NCI-H1105 (cell line): ENCODE measurements at regions not wholly inside any gene's neighbourhood (a gene's known extent, or its start where the extent isn't known, plus 50 kb on each side); places are given as distances from the start of the nearest gene placed in this dataset.
"Not testable (repeated sequence)": the region's sequence is repeated elsewhere in the genome, so short reads cannot be mapped to it uniquely, and the experiment has no call there.

ENCODE experiments used
- DNase-seq: peaks from one replicate; lab custom pipeline; 2025; lab: John Stamatoyannopoulos, UW

DNA sequence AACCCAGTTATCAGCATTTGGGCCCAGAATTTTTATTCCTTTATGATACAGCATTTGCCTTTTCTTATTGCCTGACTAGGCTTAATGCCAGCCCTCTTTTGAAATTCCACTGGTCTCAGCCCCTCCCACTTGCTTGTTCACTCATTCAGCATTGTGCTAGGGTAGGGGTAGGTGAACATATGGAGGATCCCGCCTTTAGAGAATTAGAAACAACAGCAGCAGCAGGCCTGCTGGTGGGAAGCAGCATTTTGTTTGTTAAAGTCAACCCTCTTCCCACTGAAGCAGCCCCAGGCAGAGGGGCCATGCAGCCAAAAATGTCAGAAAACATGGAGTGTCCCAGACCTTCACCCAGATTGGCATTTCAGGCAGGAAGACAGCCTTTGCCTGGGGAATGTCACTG, 1355.2 kb downstream of the CDH8 start:
- DNase-seq: no peak

DNA sequence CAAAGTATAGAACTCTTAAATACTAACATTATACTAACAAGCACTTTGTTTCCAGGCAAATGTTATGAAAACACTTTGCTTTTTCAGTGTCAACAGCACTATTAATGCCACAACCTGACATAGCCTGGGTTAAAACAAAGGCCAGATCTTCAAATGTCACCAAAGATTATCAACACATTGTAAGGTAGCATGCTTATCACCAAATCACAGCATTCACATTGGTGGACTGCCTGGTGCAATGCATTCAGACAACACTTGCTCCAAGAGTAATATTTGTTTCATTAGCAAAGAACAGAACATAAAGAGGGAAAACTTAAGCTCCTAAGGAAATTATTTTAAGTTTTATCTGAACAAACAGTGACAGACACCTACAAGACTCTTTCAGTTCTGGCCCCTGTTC, 1361.2 kb downstream of the CDH8 start:
- DNase-seq: no peak

DNA sequence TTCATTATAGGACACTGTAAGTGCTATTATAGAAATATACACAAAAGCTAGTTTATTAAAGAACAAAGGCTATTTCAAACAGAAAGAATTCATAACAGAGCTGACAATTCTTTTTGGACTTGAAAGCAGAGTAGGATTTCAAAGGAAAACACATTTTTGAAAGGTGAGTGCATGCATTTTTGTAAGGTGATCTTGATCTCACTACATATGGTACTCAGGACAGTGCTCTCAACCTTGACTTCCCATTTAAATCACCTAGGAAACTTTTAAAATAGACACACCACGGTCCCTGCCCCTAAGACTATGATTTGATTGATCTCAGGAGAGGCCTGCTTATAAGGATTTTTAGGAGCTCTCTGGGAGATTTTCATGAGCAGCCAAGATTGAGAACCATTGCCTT, 1362.0 kb downstream of the CDH8 start:
- no peak for DNase-seq

GRCh38 chr16:60655514-60656153, 1380.6 kb downstream of the CDH8 start:
- no peak for DNase-seq

DNA sequence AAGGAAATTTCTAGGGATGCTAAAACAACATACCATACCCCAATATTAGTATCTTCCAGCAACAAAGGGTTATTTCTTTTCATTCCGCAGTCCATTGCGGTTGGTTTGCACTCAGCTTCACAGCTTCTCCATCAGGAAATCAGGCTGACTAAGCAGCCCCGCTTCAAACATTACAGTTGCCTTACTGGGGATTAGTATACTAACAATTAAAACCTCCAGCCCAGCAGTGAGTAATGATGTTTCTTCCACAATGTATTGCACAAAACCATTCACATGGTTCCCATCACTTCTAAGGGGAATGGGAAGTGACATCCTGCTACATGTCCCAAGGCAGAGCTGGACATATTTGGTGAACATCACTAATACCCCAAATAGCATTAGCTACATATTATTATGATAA, 1384.9 kb downstream of the CDH8 start:
- no peak for DNase-seq

GRCh38 chr16:60648290-60648689, 1387.9 kb downstream of the CDH8 start:
- DNase-seq: no peak

DNA sequence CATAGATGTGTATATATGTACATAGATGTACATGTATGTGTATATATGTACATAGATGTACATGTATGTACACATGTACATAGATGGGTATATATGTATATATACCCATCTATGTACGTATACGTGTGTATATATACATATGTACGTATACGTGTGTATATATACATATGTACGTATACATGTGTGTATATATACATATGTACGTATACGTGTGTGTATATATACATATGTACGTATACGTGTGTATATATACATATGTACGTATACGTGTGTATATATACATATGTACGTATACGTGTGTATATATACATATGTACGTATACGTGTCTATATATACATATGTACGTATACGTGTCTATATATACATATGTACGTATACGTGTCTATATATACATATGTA, 1388.8 kb downstream of the CDH8 start:
- DNase-seq: not testable (repeated sequence)

GRCh38 chr16:60646631-60647030, 1389.6 kb downstream of the CDH8 start:
- no peak for DNase-seq

- DNase-seq: no peak
Measured at GRCh38 chr16:60645541-60645940, 1390.7 kb downstream of the CDH8 start.

- DNase-seq: no peak
Measured at GRCh38 chr16:60642956-60643355, 1393.3 kb downstream of the CDH8 start.

DNA sequence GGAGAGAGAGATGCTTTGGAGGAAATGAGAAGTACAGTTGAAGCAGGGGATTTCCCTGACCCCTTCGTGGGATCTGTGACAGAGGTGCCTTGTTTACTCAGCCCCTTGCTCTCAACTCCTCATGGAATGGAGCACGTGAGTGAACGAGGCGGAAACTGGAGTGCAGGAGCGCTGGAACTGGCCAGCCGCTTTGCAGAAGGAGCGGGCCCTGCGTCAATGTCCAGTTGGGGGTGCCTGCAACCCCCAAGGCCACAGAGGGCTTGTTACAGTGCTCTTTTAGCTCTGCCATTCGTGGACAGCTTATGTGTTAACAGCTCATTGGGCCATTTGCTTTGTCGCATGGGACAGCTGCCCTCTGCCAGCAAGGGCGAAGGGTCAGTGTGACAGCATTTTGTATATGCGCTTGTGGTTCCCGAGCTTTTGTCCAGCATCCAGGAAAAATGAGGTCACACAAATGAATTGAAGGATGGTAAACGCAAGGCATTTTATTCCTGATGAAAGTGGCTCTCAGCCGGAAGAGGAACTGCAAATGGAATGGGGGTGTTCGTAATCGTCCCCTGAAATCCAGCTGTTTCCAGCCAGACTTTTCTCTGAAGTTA, 1395.1 kb downstream of the CDH8 start:
- DNase-seq: no peak

DNA sequence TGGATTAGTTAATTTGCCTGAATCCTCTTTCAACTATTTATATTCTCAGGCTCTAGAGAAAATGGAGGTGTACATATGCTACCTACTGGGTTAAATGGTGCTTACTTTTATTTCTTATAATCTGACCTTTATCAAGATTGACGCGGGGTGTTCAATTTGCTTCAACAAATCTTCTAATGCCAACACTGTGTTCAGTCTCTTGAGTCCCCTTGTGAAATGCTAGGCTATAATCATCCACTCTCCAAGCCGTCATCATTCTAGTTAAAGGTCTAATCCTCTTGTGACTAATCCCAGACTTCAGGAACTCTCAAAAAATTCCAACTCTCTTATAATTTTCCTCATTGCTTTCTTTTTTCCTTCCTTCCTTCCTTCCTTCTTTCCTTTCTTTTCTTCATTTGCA, 1396.2 kb downstream of the CDH8 start:
- DNase-seq: no peak

DNA sequence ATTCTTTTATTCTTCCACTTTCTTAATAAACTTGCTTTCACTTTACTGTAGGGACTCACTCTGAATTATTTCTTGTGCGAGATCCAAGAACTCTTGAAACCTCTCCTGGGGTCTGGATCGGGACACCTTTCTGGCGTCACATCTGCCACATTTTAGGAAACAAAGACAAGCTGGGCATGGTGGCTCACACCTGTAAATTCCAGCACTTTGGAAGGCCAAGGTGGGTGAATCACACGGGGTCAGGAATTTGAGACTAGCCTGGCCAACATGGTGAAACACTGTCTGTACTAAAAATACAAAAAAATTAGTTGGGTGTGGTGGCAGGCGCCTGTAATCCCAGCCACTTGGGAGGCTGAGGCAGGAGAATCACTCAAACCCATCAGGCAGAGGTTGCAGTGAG, 1399.6 kb downstream of the CDH8 start:
- DNase-seq: not testable (repeated sequence)

DNA sequence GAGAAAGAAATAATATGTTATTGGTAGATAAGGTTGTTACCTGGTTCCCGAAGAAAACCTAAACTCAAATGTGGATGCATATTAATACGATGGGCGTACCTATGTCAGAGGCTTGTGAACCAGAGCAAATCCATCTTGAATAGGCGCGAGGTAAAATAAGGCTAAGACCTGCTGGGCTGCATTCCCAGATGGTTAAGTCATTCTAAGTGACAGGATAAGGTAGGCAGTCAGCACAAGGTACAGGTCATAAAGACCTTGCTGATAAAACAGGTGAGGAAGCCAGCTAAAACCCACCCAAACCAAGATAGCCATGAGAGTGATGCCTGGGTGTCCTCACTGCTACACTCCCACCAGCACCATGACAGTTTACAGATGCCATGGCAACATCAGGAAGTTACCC, 1400.1 kb downstream of the CDH8 start:
- no peak for DNase-seq

DNA sequence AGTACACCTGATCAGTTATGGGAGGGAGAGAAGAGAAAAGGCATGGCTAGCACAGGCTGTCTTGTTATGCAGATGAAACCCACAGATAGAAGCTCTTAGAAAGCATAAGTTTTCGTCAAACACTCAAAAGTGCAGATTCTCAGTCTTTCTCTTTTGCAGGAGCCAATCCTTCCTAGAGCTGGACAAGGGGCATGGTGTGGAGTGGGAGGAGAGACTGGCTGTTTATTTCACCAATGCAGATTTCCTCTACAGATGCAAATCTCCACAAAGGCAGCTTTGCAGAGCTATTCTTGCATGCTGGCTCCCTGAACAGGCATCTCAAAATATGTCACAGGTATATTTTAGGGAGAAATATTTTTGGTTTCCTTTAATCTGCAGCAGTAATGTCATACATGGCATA, 1400.7 kb downstream of the CDH8 start:
- DNase-seq: no peak

DNA sequence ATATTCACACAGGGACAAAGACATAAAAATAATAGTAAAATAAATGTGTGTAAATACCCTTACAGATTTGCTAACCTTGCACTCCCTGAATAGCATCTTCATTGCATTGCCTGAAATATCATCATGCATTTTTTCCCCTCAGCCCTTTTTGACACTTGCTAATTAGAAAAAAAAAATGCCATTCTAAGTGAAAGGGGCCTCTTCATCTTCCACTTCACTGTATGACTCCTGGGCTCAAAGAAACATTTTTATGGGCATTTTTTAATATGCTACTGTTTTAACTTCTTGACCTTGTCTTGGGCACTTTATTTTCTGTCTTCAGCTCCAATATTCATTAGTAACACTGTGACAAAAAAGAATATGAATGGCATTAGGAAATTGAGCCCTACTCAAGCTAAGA, 1424.4 kb downstream of the CDH8 start:
- DNase-seq: no peak

GRCh38 chr16:60608971-60609370, 1427.3 kb downstream of the CDH8 start:
- no peak for DNase-seq

DNA sequence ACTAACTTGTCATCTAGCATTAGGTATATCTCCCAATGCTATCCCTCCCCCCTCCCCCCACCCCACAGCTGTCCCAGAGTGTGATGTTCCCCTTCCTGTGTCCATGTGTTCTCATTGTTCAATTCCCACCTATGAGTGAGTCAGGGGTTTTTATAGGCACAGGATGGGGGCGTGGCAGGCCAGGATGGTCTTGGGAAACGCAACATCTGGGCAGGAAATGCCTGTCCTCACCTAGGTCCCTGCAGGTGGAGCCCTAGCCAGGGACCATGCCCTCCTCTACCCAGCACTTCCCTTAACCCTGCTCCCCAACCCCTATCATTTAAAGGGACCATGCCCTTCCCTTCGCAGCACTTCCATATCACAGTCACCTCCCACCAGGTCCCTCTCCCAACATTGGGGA, 1430.6 kb downstream of the CDH8 start:
- DNase-seq: not testable (repeated sequence)

- DNase-seq: no peak
Measured at GRCh38 chr16:60605176-60605575, 1431.1 kb downstream of the CDH8 start.

- no peak for DNase-seq
Measured at GRCh38 chr16:60586493-60586892, 1449.7 kb downstream of the CDH8 start.

- no peak for DNase-seq
Measured at GRCh38 chr16:60582528-60582927, 1453.7 kb downstream of the CDH8 start.

- DNase-seq: no peak
Measured at GRCh38 chr16:60566901-60567300, 1469.3 kb downstream of the CDH8 start.

DNA sequence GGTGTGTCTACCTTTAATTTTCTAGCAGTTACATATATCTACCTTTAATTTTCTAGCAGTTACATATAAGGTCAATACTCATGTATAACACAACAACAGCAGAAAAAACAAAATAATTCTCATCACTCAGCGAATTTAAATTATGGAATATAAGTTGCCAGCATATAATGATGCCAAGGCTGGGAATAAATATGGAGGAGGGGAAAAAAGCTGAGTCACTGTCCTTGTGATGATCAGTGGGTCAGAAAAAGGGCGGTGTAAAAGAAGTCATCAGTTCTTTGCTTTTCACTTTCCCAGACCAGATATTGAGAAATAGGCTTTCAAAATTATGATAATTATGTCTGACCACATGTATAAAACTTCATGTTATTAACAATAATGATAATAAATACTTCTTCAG, 1471.7 kb downstream of the CDH8 start:
- no peak for DNase-seq

GRCh38 chr16:60563166-60563565, 1473.1 kb downstream of the CDH8 start:
- no peak for DNase-seq
